Right hindlimb (tissue), 1 donor: ENCODE measurements at regions not wholly inside any gene's neighbourhood (a gene's known extent, or its start where the extent isn't known, plus 50 kb on each side); places are given as distances from the start of the nearest gene placed in this dataset.

ENCODE experiments used
- DNase-seq: peaks from one replicate; pipeline ENCODE4 v3.0.0-alpha.2; 2018

GRCh38 chr15:39298271-39298962 lies 282.5 kb upstream of the THBS1 start:
- DNase-seq = no peak

DNA sequence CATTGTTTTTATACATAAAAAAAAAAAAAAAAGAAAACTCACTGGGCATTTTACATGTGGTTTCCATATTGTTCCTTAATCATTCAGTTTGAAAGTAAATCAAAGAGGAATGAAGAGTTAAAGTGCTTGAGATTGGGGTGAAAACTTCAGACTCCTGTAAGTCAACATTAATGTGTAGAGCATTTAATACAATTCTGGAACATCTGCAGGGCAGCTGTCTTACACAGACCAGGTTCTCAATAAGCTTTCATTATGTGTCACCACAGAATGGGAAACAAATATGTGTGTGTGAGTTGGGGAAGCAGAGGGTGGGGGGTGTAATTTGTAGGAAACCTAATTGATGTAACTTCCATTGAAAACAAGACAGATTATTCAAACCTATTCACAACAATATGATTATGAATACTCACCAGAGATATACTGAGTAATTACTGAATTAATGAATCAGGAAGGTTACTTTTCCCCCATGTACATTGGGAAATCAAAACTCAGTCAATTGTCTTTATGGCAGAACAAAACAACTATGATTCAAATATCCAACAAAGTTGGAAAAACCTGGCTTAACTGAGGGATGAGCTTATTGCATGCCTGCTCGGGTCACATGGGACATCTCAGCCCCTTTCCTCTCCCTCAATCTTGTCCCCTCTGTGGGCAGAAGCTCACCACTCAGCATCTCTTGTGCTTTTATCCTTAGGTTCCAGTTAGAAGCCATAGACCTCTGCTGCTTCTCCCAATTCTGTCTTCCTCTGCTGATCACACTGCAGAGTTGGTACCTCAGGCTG lies 281.2 kb upstream of the THBS1 start:
- no peak for DNase-seq

DNA sequence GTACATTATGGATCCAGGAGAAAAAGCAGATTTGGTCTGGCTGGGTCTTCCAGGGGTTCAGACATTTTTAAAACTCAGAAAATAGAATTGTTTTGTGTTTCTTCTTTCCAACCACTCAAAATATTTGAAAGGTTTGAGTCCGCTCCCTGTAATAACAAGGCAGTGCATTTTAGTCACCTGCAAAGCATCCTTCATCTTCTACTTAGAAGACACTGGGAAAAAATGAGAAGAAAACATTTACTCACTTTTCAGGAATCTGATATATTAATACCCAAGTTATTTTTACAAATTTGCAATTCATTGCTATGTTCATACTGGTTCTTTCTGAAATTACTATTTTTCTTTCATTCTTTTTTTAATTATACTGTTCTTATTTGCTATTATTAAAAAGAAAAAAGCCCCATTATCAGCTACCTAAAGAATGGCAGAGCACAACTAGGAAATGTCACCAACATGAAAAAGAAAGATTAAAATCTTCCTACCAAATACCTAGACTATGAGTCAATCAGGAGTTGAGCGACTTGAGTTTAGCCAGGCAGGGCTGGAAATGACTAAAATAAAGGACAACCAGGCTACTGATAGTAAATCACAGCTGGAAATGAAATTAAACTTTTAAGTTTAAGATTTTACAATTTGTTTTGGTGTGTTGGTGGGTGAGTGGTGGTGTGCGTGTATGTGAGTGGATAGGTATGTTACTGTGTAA lies 280.3 kb upstream of the THBS1 start:
- DNase-seq = no peak

DNA sequence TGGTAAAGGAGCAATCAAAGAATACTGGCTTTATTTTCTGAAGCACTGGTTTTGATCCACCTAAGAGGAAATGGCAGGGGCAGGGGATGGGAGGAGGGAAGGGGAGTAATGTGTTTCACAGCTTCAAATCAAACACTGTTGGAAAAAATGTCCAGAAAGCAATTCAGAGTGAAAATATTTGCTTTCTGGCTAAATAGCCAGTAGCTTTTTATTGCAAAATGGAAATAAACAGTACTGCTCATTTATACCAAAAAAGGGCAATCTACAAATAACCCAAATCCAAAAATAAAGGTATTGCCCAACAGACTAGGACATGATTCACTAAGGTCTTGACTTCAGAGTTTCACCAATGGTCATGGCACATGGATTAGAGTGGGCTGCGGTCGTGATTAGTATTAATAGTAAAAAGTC lies 279.3 kb upstream of the THBS1 start:
- DNase-seq = peak; percentile 39

DNA sequence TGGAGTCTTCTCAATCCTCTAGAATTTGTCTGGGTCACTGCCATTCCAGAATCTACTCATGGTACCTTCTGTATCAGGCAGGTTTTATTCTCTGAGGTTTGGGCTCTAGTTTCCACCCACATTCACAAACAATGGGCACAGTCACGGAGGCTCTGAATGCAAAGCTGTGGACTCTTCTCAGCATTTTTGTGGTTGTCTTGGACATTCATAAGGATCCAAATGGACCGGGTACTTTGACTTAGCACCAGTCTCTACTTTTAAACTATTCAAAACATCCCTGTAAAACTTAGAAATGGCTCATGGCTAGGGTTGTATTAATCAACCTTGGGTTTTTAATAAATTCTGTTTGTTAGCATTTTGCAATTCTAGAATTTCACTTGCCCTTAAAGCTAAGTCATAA lies 277.9 kb upstream of the THBS1 start:
- no peak for DNase-seq

- DNase-seq = no peak
Observed at GRCh38 chr15:39304201-39304841, 276.6 kb upstream of the THBS1 start.

GRCh38 chr15:39304931-39305728 lies 275.7 kb upstream of the THBS1 start:
- DNase-seq = no peak

DNA sequence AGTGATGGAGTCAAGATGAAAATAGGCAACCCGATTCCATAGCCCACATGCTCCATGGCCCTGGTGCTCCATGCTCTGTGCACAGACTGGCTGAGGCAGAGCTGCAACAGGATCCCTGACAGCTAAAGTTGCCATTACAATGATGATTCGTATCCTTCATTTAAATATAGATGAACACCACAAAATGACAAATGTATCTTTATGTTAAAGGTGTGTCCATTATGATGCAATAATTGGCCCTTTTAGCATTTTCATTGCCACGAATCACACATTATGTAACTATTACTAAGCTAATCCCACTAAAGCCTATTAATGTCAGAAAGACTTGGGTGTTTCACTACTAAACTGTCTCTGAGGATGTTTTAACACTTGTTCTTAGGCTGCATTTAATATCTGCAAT lies 270.2 kb upstream of the THBS1 start:
- no peak for DNase-seq

DNA sequence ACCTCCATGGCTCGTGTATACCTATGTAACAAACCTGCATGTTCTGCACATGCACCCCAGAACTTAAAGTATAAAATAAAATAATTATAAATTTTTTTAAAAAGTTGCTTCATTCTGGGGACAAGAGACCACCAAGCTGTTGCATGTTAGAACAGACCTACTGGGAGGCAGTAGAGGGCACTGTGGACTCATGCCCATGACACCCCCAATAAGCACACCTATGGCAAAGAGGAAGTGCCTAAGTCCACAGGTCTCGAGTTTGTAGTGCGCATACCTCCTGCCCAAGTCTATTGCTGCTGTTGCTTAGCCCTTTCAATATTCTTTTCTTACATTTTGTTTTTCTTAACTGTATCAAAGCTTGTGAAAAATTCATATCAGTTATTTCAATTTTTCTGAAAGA lies 267.9 kb upstream of the THBS1 start:
- no peak for DNase-seq

- DNase-seq = no peak
Observed at GRCh38 chr15:39313467-39313866, 267.4 kb upstream of the THBS1 start.

DNA sequence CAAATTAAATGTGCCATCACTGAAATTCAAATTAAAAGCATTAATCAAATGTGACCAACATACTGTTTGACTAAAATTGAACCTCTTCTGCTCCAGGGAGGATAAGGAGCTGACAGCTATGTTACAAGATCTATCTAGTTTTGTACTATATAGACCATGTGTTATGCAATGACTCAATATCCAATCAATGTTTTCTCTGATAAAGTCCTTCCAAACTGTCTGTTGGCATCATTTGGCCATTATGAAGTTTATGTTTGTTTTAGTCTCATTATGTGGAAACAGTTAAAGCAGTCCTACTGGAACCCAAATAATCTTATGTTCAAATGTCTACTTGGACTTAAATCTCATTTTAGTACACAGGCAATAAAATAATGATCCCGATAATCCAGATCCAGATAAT lies 267.0 kb upstream of the THBS1 start:
- DNase-seq = no peak

DNA sequence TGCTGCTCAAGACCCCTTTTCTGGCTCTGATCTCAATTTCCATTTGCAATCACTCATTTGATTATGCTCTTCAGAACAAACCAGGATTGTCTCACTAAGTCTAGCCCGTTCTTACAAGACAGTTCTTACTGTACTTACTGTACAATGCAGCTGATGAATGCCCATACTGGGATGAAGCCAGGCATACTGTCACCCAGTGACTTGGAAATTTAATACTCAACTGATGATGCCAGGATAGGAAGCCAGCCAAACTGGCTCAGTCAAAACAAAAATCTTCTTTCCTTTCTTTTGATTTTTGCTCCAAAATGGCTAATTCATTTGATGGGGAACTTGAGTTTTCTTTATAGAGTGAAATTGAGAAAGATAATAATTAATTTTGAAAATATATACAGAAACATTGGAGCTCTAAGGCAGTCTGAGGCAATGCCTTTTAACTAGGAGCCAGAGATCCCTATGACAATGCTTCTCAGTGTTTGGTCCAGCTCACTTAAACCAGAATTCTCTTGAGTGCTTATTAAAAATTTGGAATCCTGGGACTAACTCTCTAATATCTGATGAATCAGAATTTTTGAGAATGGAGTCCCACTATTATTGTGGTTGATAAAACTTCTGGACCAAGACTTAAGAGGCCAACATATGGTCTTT lies 265.6 kb upstream of the THBS1 start:
- no peak for DNase-seq

DNA sequence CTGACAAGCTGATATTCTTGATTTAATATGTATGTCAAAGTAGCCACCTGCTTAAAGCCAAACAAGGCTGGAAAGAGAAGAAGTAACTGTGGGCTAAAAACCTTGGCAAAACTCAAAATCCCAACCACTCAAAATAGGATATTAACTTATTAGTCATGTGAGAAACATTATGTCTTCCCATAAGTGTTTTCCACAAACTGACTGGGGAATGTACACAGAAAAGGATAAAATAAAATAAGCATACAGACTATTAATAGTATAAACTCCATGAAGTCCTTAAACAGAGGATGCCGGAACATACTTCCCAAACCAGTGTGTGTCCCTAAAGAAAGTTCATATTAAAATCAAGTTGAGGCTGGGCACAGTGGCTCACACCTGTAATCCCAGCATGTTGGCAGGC lies 263.7 kb upstream of the THBS1 start:
- no peak for DNase-seq

DNA sequence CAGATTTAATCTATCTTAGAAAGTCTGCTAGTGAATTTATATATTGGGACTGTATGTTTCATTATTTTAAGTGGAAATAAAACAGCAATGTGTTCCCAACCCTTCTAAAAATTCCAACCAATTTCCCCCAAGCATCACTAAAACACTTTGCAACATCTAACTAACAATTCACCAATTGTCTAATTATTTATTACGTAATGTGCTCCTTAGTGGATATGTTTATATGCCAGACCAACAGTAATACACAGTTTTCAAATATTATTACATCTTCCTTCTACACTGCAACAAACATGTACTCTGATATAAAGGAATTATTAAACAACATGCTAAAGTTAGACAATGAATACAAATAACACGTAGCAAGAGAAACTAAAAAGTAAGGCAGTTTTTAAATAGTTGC lies 262.6 kb upstream of the THBS1 start:
- no peak for DNase-seq

DNA sequence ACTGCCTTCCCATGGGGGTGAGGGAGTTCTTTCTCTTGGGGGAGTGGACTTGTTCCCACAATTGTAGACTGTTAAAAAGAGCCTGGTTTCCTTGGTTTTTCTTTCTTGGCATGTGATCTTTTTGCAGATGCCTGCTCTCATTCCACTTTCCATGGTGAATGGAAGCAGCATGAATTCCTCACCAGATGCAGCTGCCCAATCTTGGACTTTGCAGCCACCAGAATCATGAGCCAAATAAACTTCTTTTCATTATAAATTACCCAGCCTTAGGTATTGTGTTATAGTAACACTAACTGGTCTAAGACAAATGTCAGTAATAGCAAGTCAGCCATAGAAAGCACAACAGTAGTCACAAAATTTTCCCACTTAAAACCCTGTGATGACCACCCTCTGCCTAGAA lies 260.5 kb upstream of the THBS1 start:
- DNase-seq = no peak

GRCh38 chr15:39320886-39321285 lies 260.0 kb upstream of the THBS1 start:
- no peak for DNase-seq

DNA sequence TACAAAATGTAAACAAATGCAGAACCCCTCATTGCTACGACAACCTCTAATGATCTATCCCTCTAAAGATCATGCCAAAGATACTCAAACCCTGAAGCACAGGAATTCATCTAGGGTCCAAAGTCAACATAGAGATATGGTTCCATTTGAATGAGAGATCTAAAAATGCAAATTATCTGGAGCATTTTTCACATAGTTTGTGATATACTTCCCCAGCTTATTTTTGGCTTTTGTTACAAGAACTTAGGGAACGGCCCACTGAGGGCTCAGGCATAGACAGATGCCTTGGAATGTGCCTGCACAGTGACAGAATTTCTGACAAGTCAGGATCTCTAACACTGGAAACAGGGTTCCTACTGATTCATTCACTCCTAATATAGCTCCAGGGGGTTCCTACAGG lies 258.9 kb upstream of the THBS1 start:
- no peak for DNase-seq

DNA sequence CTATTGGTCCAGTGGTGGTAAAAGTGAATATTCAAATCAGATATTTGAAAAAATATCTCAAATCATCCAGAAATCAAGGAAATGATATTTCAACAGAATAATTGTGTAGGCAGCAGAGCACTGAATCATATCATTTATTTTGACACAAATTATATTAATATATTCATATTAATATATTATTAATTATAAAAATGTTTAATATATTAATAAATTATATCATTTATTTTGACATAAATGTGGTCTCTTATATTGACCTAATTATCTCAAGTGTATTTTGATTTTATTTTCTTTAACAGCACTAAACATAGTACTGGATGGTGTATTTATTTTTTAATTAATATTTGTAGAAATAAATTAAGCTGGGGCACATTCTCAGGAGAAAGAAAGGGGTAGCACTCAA lies 257.7 kb upstream of the THBS1 start:
- DNase-seq = no peak

DNA sequence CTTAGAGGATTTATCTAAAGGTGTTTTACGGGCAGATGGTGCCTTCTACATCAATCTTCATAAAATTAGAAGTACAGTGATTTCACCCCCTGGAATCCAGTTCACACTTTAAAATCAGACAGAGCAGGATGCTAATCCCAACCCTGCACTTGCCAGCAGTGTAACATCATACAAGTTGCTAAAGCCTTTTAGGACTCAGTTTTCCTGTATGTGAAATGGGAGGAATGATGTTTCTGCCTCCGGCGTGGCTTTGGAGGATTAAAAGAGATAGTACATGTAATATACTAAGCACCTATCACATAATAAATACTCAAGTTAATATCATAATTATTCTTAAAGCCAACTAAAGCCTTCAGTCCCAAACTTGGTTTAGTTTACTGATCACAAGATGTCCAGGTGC lies 257.2 kb upstream of the THBS1 start:
- no peak for DNase-seq

- no peak for DNase-seq
Observed at GRCh38 chr15:39326306-39326975, 254.4 kb upstream of the THBS1 start.

DNA sequence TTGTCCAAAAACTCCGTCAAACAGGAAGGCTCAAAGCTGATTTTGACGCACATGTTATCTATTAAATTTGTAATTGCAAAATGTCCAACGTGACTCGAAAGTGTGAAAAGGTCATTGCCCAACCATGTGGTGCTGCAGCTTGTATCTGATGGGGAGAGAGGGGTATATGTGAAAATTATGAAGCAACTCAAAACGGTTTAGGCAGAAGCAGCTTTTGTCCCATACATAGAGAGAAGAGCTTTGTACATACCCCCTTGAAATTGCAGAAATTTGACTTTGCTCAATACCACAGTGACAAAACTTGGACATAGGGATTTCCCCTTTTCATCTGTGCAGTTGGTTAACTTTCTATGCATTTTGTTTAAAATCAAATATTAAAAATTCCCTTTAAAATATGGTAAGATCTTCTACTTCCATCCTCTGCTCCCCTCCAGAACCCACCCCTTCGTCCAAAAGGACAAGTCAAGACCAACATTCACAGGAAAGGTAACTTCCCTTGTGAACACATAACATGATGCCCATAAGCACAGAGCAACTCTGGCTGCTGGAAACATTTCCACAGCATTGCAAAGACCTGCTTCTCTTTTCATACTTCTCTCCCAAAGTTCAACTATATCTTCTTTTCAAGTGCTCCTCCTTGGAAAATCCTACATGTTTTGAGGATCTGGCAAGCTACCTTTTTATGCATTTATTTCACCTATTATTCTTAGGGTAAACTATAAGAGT lies 253.7 kb upstream of the THBS1 start:
- DNase-seq = no peak
